HepG2 (cell line): ENCODE measurements at regions not wholly inside any gene's neighbourhood (a gene's known extent, or its start where the extent isn't known, plus 50 kb on each side); places are given as distances from the start of the nearest gene placed in this dataset.

Experiments
- ATAC-seq: fragments of 200-7000 bp; cut with Tn5 transposase; 3 replicates; pipeline ENCODE4 v1.9.1; 2020; ENCODE audit warnings: mild to moderate bottlenecking, moderate library complexity
- BruUV-seq: library from RNA; stranded (reverse); fragments of 400-500 nt; replicated peaks from 2 replicates; lab custom pipeline; 2021; lab: Mats Ljungman, UMichigan
- CTCF ChIA-PET: fragments of 300-600 bp; formaldehyde crosslinking; extraction: SDS; loops from one replicate; lab custom pipeline; 2021; ENCODE audit warnings: low total read pairs, inconsistent platforms, low intra/inter-chr PET ratio; lab: Yijun Ruan, JAX
- POLR2A ChIA-PET: fragments of 350-600 bp; sonication (Branson Sonifier 250); formaldehyde crosslinking; loops from one replicate; lab custom pipeline; 2020; ENCODE audit warnings: antibody characterized with exemption, inconsistent platforms; lab: Yijun Ruan, JAX
- DNase-seq: peaks from one replicate; pipeline ENCODE4 v3.0.0-alpha.2; 2015; ENCODE audit warnings: low spot score
- FAIRE-seq: peaks from 3 replicates; lab custom pipeline; 2011; peaks lifted over from hg19 to GRCh38; lab: Jason Lieb, UNC
- H2AFZ ChIP-seq: one replicate; pipeline ENCODE4 v1.6.1; 2011; ENCODE audit warnings: low read length, inconsistent platforms
- H3K27ac ChIP-seq: fragments of 300-600 bp; 3 replicates; pipeline ENCODE4 v1.8.0; 2011; ENCODE audit warnings: mixed run types, mild to moderate bottlenecking, mixed read lengths, low read length, inconsistent platforms; ENCODE audit not compliant: insufficient read depth; ENCODE audit errors: extremely low read length
- H3K27me3 ChIP-seq, 2 experiments: fragments of 200-600 bp in 1 of 2; 2 replicates in 1 of 2; 3 replicates in 1 of 2; pipeline versions ENCODE4 v1.6.0 to v1.8.0; 2011; ENCODE audit warnings: low read length in 2 of 2, mild to moderate bottlenecking in 2 of 2, moderate library complexity in 2 of 2, inconsistent platforms in 1 of 2; ENCODE audit not compliant: insufficient read depth in 2 of 2, control insufficient read depth in 1 of 2
- H3K36me3 ChIP-seq, 2 experiments: fragments of 200-600 bp in 1 of 2; replicated peaks in 1 of 2; 2 replicates in 1 of 2; 3 replicates in 1 of 2; pipeline versions ENCODE4 v1.5.1 to v1.8.0; 2011; ENCODE audit warnings: low read length in 2 of 2, inconsistent platforms in 1 of 2; ENCODE audit not compliant: insufficient read depth in 2 of 2, control insufficient read depth in 1 of 2
- H3K4me1 ChIP-seq: 2 replicates; pipeline ENCODE4 v1.5.1; 2012; ENCODE audit warnings: low read length, inconsistent platforms; ENCODE audit not compliant: insufficient read depth
- H3K4me2 ChIP-seq: 2 replicates; pipeline ENCODE4 v1.6.0; 2011; ENCODE audit warnings: low read depth, low read length, inconsistent platforms
- H3K4me3 ChIP-seq, 3 experiments: fragments of 200-600 bp in 1 of 3; sonication (generic), shearing (Covaris generic) in 1 of 3; replicated peaks in 1 of 3; 2 replicates each; pipeline ENCODE4 v1.5.1; 2011 to 2016; ENCODE audit warnings: low read length in 3 of 3, inconsistent platforms in 2 of 3, low read depth in 2 of 3, mild to moderate bottlenecking in 2 of 3, control low read depth in 1 of 3, mixed read lengths in 1 of 3; ENCODE audit not compliant: insufficient read depth in 1 of 3
- H3K79me2 ChIP-seq: one replicate; pipeline ENCODE4 v1.6.1; 2011; ENCODE audit warnings: low read length, inconsistent platforms; ENCODE audit not compliant: insufficient read depth
- H3K9ac ChIP-seq: 2 replicates; pipeline ENCODE4 v1.6.0; 2011; ENCODE audit warnings: mild to moderate bottlenecking, low read depth, low read length, inconsistent platforms; ENCODE audit not compliant: insufficient read depth
- H3K9me3 ChIP-seq: 2 replicates; pipeline ENCODE4 v1.5.1; 2012; ENCODE audit warnings: mild to moderate bottlenecking, low read length
- H4K20me1 ChIP-seq: 2 replicates; pipeline ENCODE4 v1.6.0; 2011; ENCODE audit warnings: inconsistent platforms, mild to moderate bottlenecking, low read length, moderate library complexity; ENCODE audit not compliant: insufficient read depth
- AKNA ChIP-seq: sonication (generic); formaldehyde crosslinking; IDR thresholded peaks from 2 replicates; pipeline ENCODE4 v1.4.0; 2020; ENCODE audit warnings: missing genetic modification reagents, borderline replicate concordance
- HCFC1 ChIP-seq: fragments of 150-350 bp; IDR thresholded peaks from 2 replicates; pipeline ENCODE4 v1.6.1; 2014; ENCODE audit warnings: low read depth, low read length
- KMT2B ChIP-seq: IDR thresholded peaks from 2 replicates; pipeline ENCODE4 v1.6.1; 2016; ENCODE audit warnings: missing genetic modification reagents, missing compliant biosample characterization
- MZF1 ChIP-seq: sonication (generic); formaldehyde crosslinking; IDR thresholded peaks from 2 replicates; pipeline ENCODE4 v1.8.1; 2023; ENCODE audit warnings: mild to moderate bottlenecking, missing genetic modification reagents, borderline replicate concordance
- ONECUT2 ChIP-seq: sonication (generic); formaldehyde crosslinking; IDR thresholded peaks from 2 replicates; pipeline ENCODE4 v1.4.0; 2020; ENCODE audit warnings: missing genetic modification reagents
- SRSF9 ChIP-seq: fragments of 200-400 bp; formaldehyde crosslinking; IDR thresholded peaks from 2 replicates; pipeline ENCODE4 v1.6.1; 2018; ENCODE audit warnings: borderline replicate concordance, mild to moderate bottlenecking, low read depth, low read length; ENCODE audit not compliant: insufficient read depth, poor library complexity, severe bottlenecking
- SYNCRIP ChIP-seq: fragments of 200-400 bp; formaldehyde crosslinking; IDR thresholded peaks from 2 replicates; pipeline ENCODE4 v1.6.1; 2018; ENCODE audit warnings: mild to moderate bottlenecking, low read depth, low read length; ENCODE audit not compliant: insufficient read depth
- TFDP1 ChIP-seq: IDR thresholded peaks from 2 replicates; pipeline ENCODE4 v1.6.1; 2016; ENCODE audit warnings: missing compliant biosample characterization, missing genetic modification reagents, borderline replicate concordance
- ZHX2 ChIP-seq, 2 experiments: sonication (generic) in 1 of 2; formaldehyde crosslinking in 1 of 2; IDR thresholded peaks; 2 replicates each; pipeline versions ENCODE4 v1.6.1 to v1.9.0; 2014 to 2022; ENCODE audit warnings: antibody characterized with exemption in 1 of 2, borderline replicate concordance in 1 of 2, inconsistent platforms in 1 of 2, low read depth in 1 of 2, missing genetic modification reagents in 1 of 2
- ZNF691 ChIP-seq: sonication (generic); formaldehyde crosslinking; IDR thresholded peaks from 2 replicates; pipeline ENCODE4 v1.4.0; 2020; ENCODE audit warnings: missing genetic modification reagents, low read depth, mild to moderate bottlenecking, borderline replicate concordance
- ZSCAN12 ChIP-seq: sonication (generic); formaldehyde crosslinking; IDR thresholded peaks from 2 replicates; pipeline ENCODE4 v1.9.0; 2021; ENCODE audit warnings: mild to moderate bottlenecking, missing genetic modification reagents
- WGBS: methylation state at CpG from one replicate; pipeline ENCODE4 v1.1.6; 2017; ENCODE audit warnings: low lambda C conversion rate; 5-methylcytosine and 5-hydroxymethylcytosine counted together
- in situ Hi-C: cut with HindIII; loops from 2 replicates; pipeline ENCODE4 v1.10.0; 2017; ENCODE audit warnings: low pct_unique_long_range_greater_than_20kb; ENCODE audit not compliant: extremely low pct_ligation_motif_present
- intact Hi-C: fragments of 100-400 bp; cut with micrococcal nuclease; formaldehyde crosslinking; loops from one replicate; pipeline ENCODE4 v1.10.0; 2022; ENCODE audit not compliant: unreplicated experiment

DNA sequence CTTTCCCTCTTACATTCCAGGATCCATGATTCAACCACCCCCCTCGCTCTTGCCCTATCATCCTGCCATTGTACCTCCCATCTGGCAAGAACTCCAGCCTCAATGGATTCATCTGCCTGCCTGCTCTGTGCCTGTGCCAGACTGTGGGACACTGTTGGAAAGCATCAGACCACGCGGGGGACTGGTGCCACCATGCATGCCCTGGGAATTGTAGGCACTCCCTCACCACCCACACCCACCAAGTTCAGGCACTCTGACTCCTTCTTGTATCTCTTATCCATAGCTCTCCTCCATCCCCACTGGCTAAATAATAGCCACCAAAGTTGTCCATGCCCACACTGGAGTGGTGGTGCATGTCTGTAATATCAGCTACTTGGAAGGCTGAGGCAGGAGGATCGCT is 143.8 kb downstream of the TPRA1 start:
- 3% methylated on average over 4 of the region's 4 CpGs for WGBS
- TF ChIP-seq ZSCAN12 (CRISPR knock-in tag) (no peak), ZNF691 (no peak), TFDP1 (CRISPR knock-in tag) (no peak), ZHX2 (IDR thresholded peaks at IDR 0.05; ENCODE audit: low read depth) (no peak), ZHX2 (CRISPR knock-in tag; IDR thresholded peaks at IDR 0.05; ENCODE audit: borderline replicate concordance) (no peak), MZF1 (CRISPR knock-in tag) (no peak), SRSF9 (no peak), SYNCRIP (no peak), HCFC1 (no peak), ONECUT2 (CRISPR knock-in tag) (no peak), KMT2B (CRISPR knock-in tag) (no peak), AKNA (CRISPR knock-in tag) (no peak)

More for the DNA sequence above, 143.8 kb downstream of the TPRA1 start:
- DNase-seq (no peak), FAIRE-seq (no peak), ATAC-seq (no peak)
- Histone ChIP-seq H4K20me1 (no peaks in the 10 kb centered on the region), H3K27ac (no peak overlapping the region), H3K4me1 (no peaks in the 10 kb centered on the region), H3K4me3 (no peak overlapping the region), H3K9ac (no peak overlapping the region), H3K27me3 (peaks cover 0 to 10% of the 10 kb centered on the region in 2 experiments; a peak in 3 of 5 replicates), H3K4me2 (no peak overlapping the region), H3K79me2 (no peaks in the 10 kb centered on the region), H3K36me3 (no peaks in the 10 kb centered on the region), H2AFZ (no peak overlapping the region), H3K9me3 (no peaks in the 10 kb centered on the region)
- intact Hi-C loops, result no loop called here
- BruUV-seq, result no TSS peak
- in situ Hi-C loops, result no loop called here
- ChIA-PET POLR2A (no interaction called here), CTCF (no interaction called here)
